Ovary (tissue), 3 donors: ENCODE measurements at regions not wholly inside any gene's neighbourhood (a gene's known extent, or its start where the extent isn't known, plus 50 kb on each side); places are given as distances from the start of the nearest gene placed in this dataset.

Source experiments
- CTCF ChIP-seq, 3 donors: fragments of 450-650 bp in 2 of 3; fragments of 200-600 bp in 1 of 3; IDR thresholded peaks; one replicate each; pipeline versions ENCODE4 v1.5.1 to v1.8.0; 2016 to 2022; ENCODE audit warnings: antibody characterized with exemption in 3 of 3, mild to moderate bottlenecking in 1 of 3
- POLR2A ChIP-seq: fragments of 450-650 bp; IDR thresholded peaks from one replicate; pipeline ENCODE4 v1.6.1; 2017; ENCODE audit warnings: antibody characterized with exemption, mild to moderate bottlenecking, moderate library complexity
- donor health status: DM: no; HTN: no; CAD: no.

GRCh38 chr3:147962408-147963164 is 553.4 kb downstream of the ZIC1 start:
- TF ChIP-seq POLR2A (no peak), CTCF (IDR thresholded peaks at IDR 0.05) (no peak)
